ENCODE measurements at regions not wholly inside any gene's neighbourhood (a gene's known extent, or its start where the extent isn't known, plus 50 kb on each side); places are given as distances from the start of the nearest gene placed in this dataset.

GRCh38 chr21:43364261-43364510, 62.7 kb downstream of the SIK1 start:
- DNase-seq = no peak

- DNase-seq = no peak
Measured at GRCh38 chr21:43363506-43364260, 63.2 kb downstream of the SIK1 start.

GRCh38 chr21:43362915-43363314, 64.0 kb downstream of the SIK1 start:
- DNase-seq = no peak

- no peak for DNase-seq
Measured at GRCh38 chr21:43362321-43362791, 64.6 kb downstream of the SIK1 start.

- no peak for DNase-seq
Measured at GRCh38 chr21:43361493-43362296, 65.2 kb downstream of the SIK1 start.

GRCh38 chr21:43361127-43361492, 65.8 kb downstream of the SIK1 start:
- no peak for DNase-seq

GRCh38 chr21:43360441-43361126, 66.3 kb downstream of the SIK1 start:
- DNase-seq = no peak

- no peak for DNase-seq
Measured at GRCh38 chr21:43358940-43359822, 67.8 kb downstream of the SIK1 start.

- DNase-seq = no peak
Measured at GRCh38 chr21:43357715-43358430, 69.1 kb downstream of the SIK1 start.

GRCh38 chr21:43355925-43356289, 71.0 kb downstream of the SIK1 start:
- peak; percentile 52 for DNase-seq

GRCh38 chr21:43355266-43355924, 71.5 kb downstream of the SIK1 start:
- DNase-seq = peak; percentile 28

- DNase-seq = no peak
Measured at GRCh38 chr21:43354666-43355065, 72.3 kb downstream of the SIK1 start.

- DNase-seq = no peak
Measured at GRCh38 chr21:43354026-43354420, 72.9 kb downstream of the SIK1 start.

GRCh38 chr21:43353282-43354025, 73.5 kb downstream of the SIK1 start:
- DNase-seq = no peak

GRCh38 chr21:43352568-43353281, 74.2 kb downstream of the SIK1 start:
- no peak for DNase-seq

- no peak for DNase-seq
Measured at GRCh38 chr21:43352154-43352537, 74.8 kb downstream of the SIK1 start.

- DNase-seq = no peak
Measured at GRCh38 chr21:43351501-43352153, 75.3 kb downstream of the SIK1 start.

GRCh38 chr21:43349644-43350043, 77.3 kb downstream of the SIK1 start:
- no peak for DNase-seq

- no peak for DNase-seq
Measured at GRCh38 chr21:43348801-43349261, 78.1 kb downstream of the SIK1 start.
